IMR-90 (cell line): ENCODE measurements at regions not wholly inside any gene's neighbourhood (a gene's known extent, or its start where the extent isn't known, plus 50 kb on each side); places are given as distances from the start of the nearest gene placed in this dataset.

Experiments used
- ATAC-seq: fragments of 200-7000 bp; cut with Tn5 transposase; 2 replicates; pipeline ENCODE4 v1.9.1; 2020; ENCODE audit warnings: low read depth, mild to moderate bottlenecking, moderate library complexity
- BruUV-seq: library from RNA; stranded (reverse); fragments of 400-500 nt; replicated peaks from 2 replicates; lab custom pipeline; 2021; lab: Mats Ljungman, UMichigan
- CTCF ChIA-PET: fragments of 300-600 bp; formaldehyde crosslinking; extraction: SDS; loops from one replicate; lab custom pipeline; 2021; ENCODE audit warnings: antibody characterized with exemption; lab: Yijun Ruan, JAX
- POLR2A ChIA-PET: fragments of 300-600 bp; sonication (Branson Sonifier 250); formaldehyde crosslinking; loops from one replicate; lab custom pipeline; 2022; ENCODE audit warnings: antibody characterized with exemption; ENCODE audit not compliant: unreplicated experiment; lab: Charles Lee
- DNase-seq: peaks from one replicate; pipeline ENCODE4 v3.0.0; 2013
- H2AFZ ChIP-seq: replicated peaks from 2 replicates; pipeline ENCODE3; 2013; ENCODE audit warnings: low read length, mild to moderate bottlenecking; ENCODE audit not compliant: poor library complexity
- H2AK5ac ChIP-seq: 2 replicates; pipeline ENCODE4 v1.6.1; 2013; ENCODE audit warnings: low read depth, low read length, inconsistent platforms
- H2AK9ac ChIP-seq: replicated peaks from 2 replicates; pipeline ENCODE3; 2013; ENCODE audit warnings: mild to moderate bottlenecking, low read depth, low read length, moderate library complexity; ENCODE audit not compliant: poor library complexity
- H2BK120ac ChIP-seq: 2 replicates; pipeline ENCODE4 v1.6.1; 2013; ENCODE audit warnings: low read depth, low read length, inconsistent platforms
- H2BK15ac ChIP-seq: 3 replicates; pipeline ENCODE4 v1.6.1; 2013; ENCODE audit warnings: low read depth, low read length, inconsistent platforms
- H2BK20ac ChIP-seq: 2 replicates; pipeline ENCODE4 v1.6.1; 2013; ENCODE audit warnings: low read depth, mild to moderate bottlenecking, inconsistent platforms, low read length, moderate library complexity
- H2BK5ac ChIP-seq: 2 replicates; pipeline ENCODE4 v1.6.1; 2013; ENCODE audit warnings: mild to moderate bottlenecking, low read depth, low read length, inconsistent platforms; ENCODE audit not compliant: poor library complexity, severe bottlenecking
- H3K14ac ChIP-seq: replicated peaks from 2 replicates; pipeline ENCODE4 v1.6.1; 2013; ENCODE audit warnings: low read depth, low read length, inconsistent platforms
- H3K18ac ChIP-seq: 2 replicates; pipeline ENCODE4 v1.6.1; 2013; ENCODE audit warnings: low read depth, low read length, control low read depth
- H3K23ac ChIP-seq: 2 replicates; pipeline ENCODE4 v1.6.1; 2013; ENCODE audit warnings: low read depth, low read length, inconsistent platforms
- H3K27ac ChIP-seq: 2 replicates; pipeline ENCODE4 v1.5.1; 2013; ENCODE audit warnings: mild to moderate bottlenecking, control low read depth, low read length; ENCODE audit not compliant: insufficient read depth
- H3K27me3 ChIP-seq: 2 replicates; pipeline ENCODE4 v1.6.1; 2013; ENCODE audit warnings: low read length; ENCODE audit not compliant: control insufficient read depth, insufficient read depth
- H3K36me3 ChIP-seq: 2 replicates; pipeline ENCODE4 v1.6.1; 2013; ENCODE audit warnings: low read length, mixed read lengths; ENCODE audit not compliant: control insufficient read depth, insufficient read depth
- H3K4ac ChIP-seq: 2 replicates; pipeline ENCODE4 v1.6.1; 2013; ENCODE audit warnings: low read depth, low read length, inconsistent platforms
- H3K4me1 ChIP-seq: 2 replicates; pipeline ENCODE4 v1.6.1; 2013; ENCODE audit warnings: low read length, mixed read lengths; ENCODE audit not compliant: control insufficient read depth, insufficient read depth
- H3K4me2 ChIP-seq: 2 replicates; pipeline ENCODE4 v1.6.1; 2013; ENCODE audit warnings: low read depth, mild to moderate bottlenecking, control low read depth, low read length, moderate library complexity
- H3K4me3 ChIP-seq: 2 replicates; pipeline ENCODE4 v1.5.1; 2013; ENCODE audit warnings: low read depth, mild to moderate bottlenecking, control low read depth, low read length, moderate library complexity; ENCODE audit not compliant: insufficient read depth
- H3K56ac ChIP-seq: 2 replicates; pipeline ENCODE4 v1.6.1; 2013; ENCODE audit warnings: low read length, inconsistent platforms; ENCODE audit not compliant: insufficient read depth; ENCODE audit errors: extremely low read depth
- H3K79me1 ChIP-seq, 2 experiments: 2 replicates each; pipeline ENCODE4 v1.6.1; 2013; ENCODE audit warnings: low read length in 2 of 2, inconsistent platforms in 1 of 2, low read depth in 1 of 2
- H3K9ac ChIP-seq: 2 replicates; pipeline ENCODE4 v1.6.1; 2013; ENCODE audit warnings: low read depth, low read length, control low read depth
- H3K9me1 ChIP-seq: 2 replicates; pipeline ENCODE4 v1.6.1; 2013; ENCODE audit warnings: low read length, inconsistent platforms; ENCODE audit not compliant: insufficient read depth
- H3K9me3 ChIP-seq: 2 replicates; pipeline ENCODE4 v1.6.1; 2013; ENCODE audit warnings: low read length; ENCODE audit not compliant: control insufficient read depth, insufficient read depth
- H4K20me1 ChIP-seq: 2 replicates; pipeline ENCODE4 v1.6.1; 2013; ENCODE audit warnings: low read length, inconsistent platforms; ENCODE audit not compliant: insufficient read depth
- H4K5ac ChIP-seq: 2 replicates; pipeline ENCODE4 v1.6.1; 2013; ENCODE audit warnings: mild to moderate bottlenecking, low read depth, low read length, control low read depth
- H4K8ac ChIP-seq, 2 experiments: 2 replicates each; pipeline ENCODE4 v1.6.1; 2013; ENCODE audit warnings: low read depth in 2 of 2, low read length in 2 of 2, control low read depth in 1 of 2, inconsistent platforms in 1 of 2
- H4K91ac ChIP-seq: 2 replicates; pipeline ENCODE4 v1.6.1; 2013; ENCODE audit warnings: low read depth, low read length, inconsistent platforms; ENCODE audit not compliant: insufficient read depth
- BHLHE40 ChIP-seq: fragments of 150-350 bp; IDR thresholded peaks from 2 replicates; pipeline ENCODE4 v1.6.1; 2016; ENCODE audit warnings: mild to moderate bottlenecking, low read depth, low read length
- MAFK ChIP-seq: IDR thresholded peaks from 2 replicates; pipeline ENCODE4 v1.6.1; 2012; ENCODE audit warnings: low read depth, low read length, improper control_type of control experiment
- WGBS, 2 experiments: methylation state at CpG; one replicate each; pipeline versions ENCODE4 v1.1.5 to v1.1.7; 2013; ENCODE audit warnings: missing lambda C conversion rate in 2 of 2; ENCODE audit not compliant: insufficient read length in 1 of 2; ENCODE audit errors: extremely low coverage in 2 of 2; 5-methylcytosine and 5-hydroxymethylcytosine counted together
- dilution Hi-C: fragments of 300-500 bp; cut with HindIII; formaldehyde crosslinking; loops from one replicate; pipeline ENCODE4 v1.14.3; 2018; ENCODE audit warnings: low sequenced_read_pairs; ENCODE audit not compliant: unreplicated experiment
- in situ Hi-C: fragments of 300-500 bp; cut with MboI; formaldehyde crosslinking; loops from 3 replicates; pipeline ENCODE4 v1.14.3; 2019; ENCODE audit warnings: low sequenced_read_pairs, inconsistent platforms, mixed read lengths
- intact Hi-C: fragments of 100-400 bp; cut with micrococcal nuclease; formaldehyde crosslinking; loops from 2 replicates; pipeline ENCODE4 v1.10.0; 2022

DNA sequence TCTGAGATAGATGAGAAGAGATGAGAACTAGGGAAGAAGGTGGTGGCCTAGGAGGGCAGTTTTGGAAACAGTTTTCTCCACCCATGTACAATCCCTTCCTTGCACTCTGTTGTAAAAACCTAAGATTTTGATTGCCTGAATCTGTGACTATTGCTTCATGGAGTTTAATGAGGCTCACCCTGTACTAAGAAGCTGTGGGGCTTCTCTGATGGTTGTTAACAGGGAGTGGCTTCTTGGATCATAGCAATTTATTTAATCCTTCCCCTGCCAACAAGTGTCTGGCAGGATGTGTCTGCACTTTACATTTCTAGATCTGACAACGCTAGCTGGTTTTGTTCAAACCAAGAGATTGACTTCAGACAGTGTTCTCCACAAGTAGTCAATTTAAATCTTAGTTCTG lies 74.7 kb upstream of the C5orf46 start:
- no peak for DNase-seq
- no peak overlapping the region for H2AK5ac ChIP-seq
- no CpG with 5 or more reads among the region's 1 CpG for WGBS, 2 experiments
- H3K9me3 ChIP-seq = no peaks in the 10 kb centered on the region
- H3K4me2 ChIP-seq = no peak overlapping the region
- no peak overlapping the region for H2AFZ ChIP-seq
- H2AK9ac ChIP-seq = no peak overlapping the region
- no peaks in the 10 kb centered on the region for H4K20me1 ChIP-seq
- no peak overlapping the region for H3K18ac ChIP-seq
- CTCF ChIA-PET = no interaction called here
- H3K9ac ChIP-seq = no peak overlapping the region
- H3K27me3 ChIP-seq = no peaks in the 10 kb centered on the region
- in situ Hi-C loops = no loop called here
- POLR2A ChIA-PET = no interaction called here
- intact Hi-C loops = no loop called here
- no peak overlapping the region for H2BK15ac ChIP-seq
- no peak for ATAC-seq
- no peak overlapping the region for H2BK5ac ChIP-seq
- H3K9me1 ChIP-seq = no peaks in the 10 kb centered on the region
- no peak overlapping the region for H2BK120ac ChIP-seq
- H3K36me3 ChIP-seq = no peaks in the 10 kb centered on the region
- H3K27ac ChIP-seq = no peak overlapping the region
- dilution Hi-C loops = no loop called here
- no peak overlapping the region for H3K4me3 ChIP-seq
- no peak overlapping the region for H3K14ac ChIP-seq
- TF ChIP-seq MAFK = no peak
- no peak for TF ChIP-seq BHLHE40
- no peak overlapping the region for H4K91ac ChIP-seq
- no peak overlapping the region for H3K56ac ChIP-seq
- no TSS peak for BruUV-seq
- no peaks in the 10 kb centered on the region for H3K79me1 ChIP-seq
- no peak overlapping the region for H4K5ac ChIP-seq
- H2BK20ac ChIP-seq = no peak overlapping the region
- no peaks in the 10 kb centered on the region for H3K4me1 ChIP-seq
- H3K23ac ChIP-seq = no peak overlapping the region
- H4K8ac ChIP-seq = no peak overlapping the region
- no peak overlapping the region for H3K4ac ChIP-seq
